IMR-90 (cell line): ENCODE measurements at regions not wholly inside any gene's neighbourhood (a gene's known extent, or its start where the extent isn't known, plus 50 kb on each side); places are given as distances from the start of the nearest gene placed in this dataset.
"Not testable (repeated sequence)": the region's sequence is repeated elsewhere in the genome, so short reads cannot be mapped to it uniquely, and the experiment has no call there.

ENCODE experiments used
- BHLHE40 ChIP-seq: fragments of 150-350 bp; IDR thresholded peaks from 2 replicates; pipeline ENCODE4 v1.6.1; 2016; ENCODE audit warnings: mild to moderate bottlenecking, low read depth, low read length
- CEBPB ChIP-seq: IDR thresholded peaks from 2 replicates; pipeline ENCODE4 v1.6.1; 2012; ENCODE audit warnings: low read depth, low read length, improper control_type of control experiment
- CHD1 ChIP-seq: IDR thresholded peaks from 2 replicates; pipeline ENCODE4 v1.6.1; 2012; ENCODE audit warnings: low read depth, low read length, improper control_type of control experiment
- CTCF ChIP-seq: conservative IDR thresholded peaks from 2 replicates; pipeline ENCODE4 v1.5.1; 2012; ENCODE audit warnings: mild to moderate bottlenecking, low read depth, low read length, improper control_type of control experiment
- ELK1 ChIP-seq: fragments of 150-350 bp; IDR thresholded peaks from 2 replicates; pipeline ENCODE4 v1.6.1; 2016; ENCODE audit warnings: low read depth, mild to moderate bottlenecking, low read length, moderate library complexity, borderline replicate concordance
- FOS ChIP-seq: fragments of 150-350 bp; IDR thresholded peaks from 2 replicates; pipeline ENCODE4 v1.6.1; 2016; ENCODE audit warnings: low read depth, low read length
- MXI1 ChIP-seq: IDR thresholded peaks from 2 replicates; pipeline ENCODE4 v1.6.1; 2012; ENCODE audit warnings: low read depth, mild to moderate bottlenecking, low read length, moderate library complexity, borderline replicate concordance
- POLR2A ChIP-seq: IDR thresholded peaks from 2 replicates; pipeline ENCODE4 v1.6.1; 2012; ENCODE audit warnings: mild to moderate bottlenecking, low read depth, low read length
- RAD21 ChIP-seq: IDR thresholded peaks from 2 replicates; pipeline ENCODE4 v1.6.1; 2012; ENCODE audit warnings: low read length, improper control_type of control experiment
- RFX5 ChIP-seq: IDR thresholded peaks from 2 replicates; pipeline ENCODE4 v1.8.0; 2012; ENCODE audit warnings: low read depth, mild to moderate bottlenecking, low read length, moderate library complexity
- SMC3 ChIP-seq: fragments of 150-350 bp; IDR thresholded peaks from 2 replicates; pipeline ENCODE4 v1.6.1; 2016; ENCODE audit warnings: low read depth, mild to moderate bottlenecking, antibody characterized with exemption, low read length, moderate library complexity

GRCh38 chr4:104930745-104931736 lies 215.6 kb upstream of the TET2 start:
- TF ChIP-seq CTCF = peak; percentile 48
- TF ChIP-seq BHLHE40, RFX5, MXI1, CHD1, CEBPB, POLR2A, ELK1, FOS: not testable (repeated sequence)
- peak; percentile 60 for TF ChIP-seq RAD21
- TF ChIP-seq SMC3 = peak; percentile 44
